ENCODE measurements at regions not wholly inside any gene's neighbourhood (a gene's known extent, or its start where the extent isn't known, plus 50 kb on each side); places are given as distances from the start of the nearest gene placed in this dataset.

DNA sequence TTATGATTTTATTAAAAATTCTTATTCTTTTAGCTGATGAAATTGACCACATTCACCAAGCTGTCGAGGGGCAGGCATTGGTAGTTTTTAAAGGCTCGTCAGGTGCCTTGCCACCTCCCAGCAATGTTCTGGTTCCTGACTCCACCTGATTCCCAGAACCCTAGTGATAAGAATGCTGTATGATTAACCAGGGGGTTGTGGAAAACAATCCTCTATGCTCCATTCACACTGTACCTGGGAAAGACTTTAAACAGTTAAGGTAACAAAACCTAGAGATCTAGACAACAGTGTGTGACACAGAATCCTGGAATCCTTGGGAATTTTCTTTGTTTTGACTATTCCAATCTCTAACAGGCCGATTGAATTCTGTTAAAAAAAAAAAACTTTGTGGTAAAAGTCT, 165.7 kb upstream of the OLIG3 start:
- ATAC-seq (no peak), FAIRE-seq (no peak), DNase-seq (ENCODE audit: low read depth in 1 of 2, low spot score in 1 of 2) (peak in 1 of 2 experiments; percentile 18)
- Histone ChIP-seq H3K4me3 (no peak overlapping the region), H3K27ac (peak overlapping the region in 1 of 2 experiments; percentile 46; a peak in 3 of 6 replicates), H3K4me2 (peak overlapping the region; percentile 62), H3K9me3 (no peaks in the 10 kb centered on the region; the same call in 2 of the 3 replicates), H3K4me1 (peaks cover 29% of the 10 kb centered on the region)
- TF ChIP-seq CHD4 (IDR thresholded peaks at IDR 0.05; ENCODE audit: borderline replicate concordance) = no peak
- TF ChIP-seq HEYL (CRISPR knock-in tag; IDR thresholded peaks at IDR 0.05) = no peak
- TF ChIP-seq FOSL2 (IDR thresholded peaks at IDR 0.05) = no peak
- TF ChIP-seq FOSL2 (CRISPR knock-in tag; IDR thresholded peaks at IDR 0.05) = no peak
- TF ChIP-seq ZNF302 (CRISPR knock-in tag; IDR thresholded peaks at IDR 0.05) = no peak
- no peak for TF ChIP-seq EP300 (IDR thresholded peaks at IDR 0.05)
- no peak for TF ChIP-seq FOXS1 (CRISPR knock-in tag; IDR thresholded peaks at IDR 0.05)
- no peak for TF ChIP-seq RCOR1 (IDR thresholded peaks at IDR 0.05; ENCODE audit: low read depth, low read length)
- TF ChIP-seq RFX5 (IDR thresholded peaks at IDR 0.05) = no peak
- no peak for TF ChIP-seq MYC (IDR thresholded peaks at IDR 0.05; ENCODE audit: borderline replicate concordance, low read length)
- no peak for TF ChIP-seq ZSCAN20 (CRISPR knock-in tag; IDR thresholded peaks at IDR 0.05)
- no peak for TF ChIP-seq NPAS2 (CRISPR knock-in tag; IDR thresholded peaks at IDR 0.05; ENCODE audit: borderline replicate concordance)
- no peak for TF ChIP-seq RAD21 (conservative IDR thresholded peaks at IDR 0.05 in 1 of 2, IDR thresholded peaks at IDR 0.05 in 1 of 2)
- no peak for TF ChIP-seq JUN (IDR thresholded peaks at IDR 0.05)
- TF ChIP-seq, protein P1, sequence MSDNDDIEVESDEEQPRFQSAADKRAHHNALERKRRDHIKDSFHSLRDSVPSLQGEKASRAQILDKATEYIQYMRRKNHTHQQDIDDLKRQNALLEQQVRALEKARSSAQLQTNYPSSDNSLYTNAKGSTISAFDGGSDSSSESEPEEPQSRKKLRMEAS (IDR thresholded peaks at IDR 0.05) = no peak
- no peak for TF ChIP-seq TFCP2L1 (CRISPR knock-in tag; IDR thresholded peaks at IDR 0.05)
- TF ChIP-seq JUNB (IDR thresholded peaks at IDR 0.05) = no peak
- no peak for TF ChIP-seq MAZ (IDR thresholded peaks at IDR 0.05; ENCODE audit: borderline replicate concordance, low read depth, low read length)
- no peak for TF ChIP-seq HES2 (IDR thresholded peaks at IDR 0.05)
- no peak for TF ChIP-seq SREBF2 (IDR thresholded peaks at IDR 0.05)
- ChIA-PET CTCF (interaction anchor here (1.2 to 1.4 kb wide), 2 partner anchors 18 to 38 kb away, joined by 3 to 6 read pairs; no protein-coding TSS in a partner anchor), POLR2A (no interaction called here)
- 31% methylated on average over 3 of the region's 3 CpGs for WGBS (ENCODE audit: missing lambda C conversion rate)

GRCh38 chr6:137660296-137660731, 166.1 kb upstream of the OLIG3 start:
- no peak for FAIRE-seq
- CTCF ChIA-PET = no interaction called here
- DNase-seq (ENCODE audit: low read depth in 1 of 2, low spot score in 1 of 2) = no peak
- no peak for ATAC-seq
- WGBS (ENCODE audit: missing lambda C conversion rate) = 38% methylated on average over 1 of the region's 1 CpG
- peak overlapping the region; percentile 62 for H3K4me2 ChIP-seq
- POLR2A ChIA-PET = no interaction called here
- peak overlapping the region; percentile 59 to 69; a peak in 4 of 6 replicates for H3K27ac ChIP-seq
- no peaks in the 10 kb centered on the region; the same call in 2 of the 3 replicates for H3K9me3 ChIP-seq
- H3K4me1 ChIP-seq = peaks cover 29% of the 10 kb centered on the region
- H3K4me3 ChIP-seq = no peak overlapping the region
- TF ChIP-seq CHD2 (IDR thresholded peaks at IDR 0.05; ENCODE audit: low read length, partially characterized antibody) (no peak), PHF8 (IDR thresholded peaks at IDR 0.05; ENCODE audit: borderline replicate concordance, low read depth) (no peak), ATOH8 (CRISPR knock-in tag; IDR thresholded peaks at IDR 0.05; ENCODE audit: low read depth) (no peak), RARB (CRISPR knock-in tag; IDR thresholded peaks at IDR 0.05) (no peak), HOXB13 (CRISPR knock-in tag; IDR thresholded peaks at IDR 0.05; ENCODE audit: low read depth) (no peak), FOSB (CRISPR knock-in tag; IDR thresholded peaks at IDR 0.05) (no peak), SMC3 (IDR thresholded peaks at IDR 0.05) (no peak), KDM1A (IDR thresholded peaks at IDR 0.05; ENCODE audit: low read depth) (no peak), RNF2 (IDR thresholded peaks at IDR 0.05; ENCODE audit: borderline replicate concordance, low read depth) (no peak), ZC3H11A (IDR thresholded peaks at IDR 0.05) (no peak), REST (IDR thresholded peaks at IDR 0.05) (no peak), TFCP2L1 (CRISPR knock-in tag; IDR thresholded peaks at IDR 0.05) (no peak)
- TF ChIP-seq, protein P2, sequence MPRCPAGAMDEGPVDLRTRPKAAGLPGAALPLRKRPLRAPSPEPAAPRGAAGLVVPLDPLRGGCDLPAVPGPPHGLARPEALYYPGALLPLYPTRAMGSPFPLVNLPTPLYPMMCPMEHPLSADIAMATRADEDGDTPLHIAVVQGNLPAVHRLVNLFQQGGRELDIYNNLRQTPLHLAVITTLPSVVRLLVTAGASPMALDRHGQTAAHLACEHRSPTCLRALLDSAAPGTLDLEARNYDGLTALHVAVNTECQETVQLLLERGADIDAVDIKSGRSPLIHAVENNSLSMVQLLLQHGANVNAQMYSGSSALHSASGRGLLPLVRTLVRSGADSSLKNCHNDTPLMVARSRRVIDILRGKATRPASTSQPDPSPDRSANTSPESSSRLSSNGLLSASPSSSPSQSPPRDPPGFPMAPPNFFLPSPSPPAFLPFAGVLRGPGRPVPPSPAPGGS (IDR thresholded peaks at IDR 0.05) = no peak
- TF ChIP-seq, protein P1 (IDR thresholded peaks at IDR 0.05) = no peak

Measured in A549 (cell line).